HAP-1 (cell line): ENCODE measurements at regions not wholly inside any gene's neighbourhood (a gene's known extent, or its start where the extent isn't known, plus 50 kb on each side); places are given as distances from the start of the nearest gene placed in this dataset.
"Not testable (repeated sequence)": the region's sequence is repeated elsewhere in the genome, so short reads cannot be mapped to it uniquely, and the experiment has no call there.

Source experiments
- DNase-seq, 2 experiments: peaks; one replicate each; pipeline ENCODE4 v3.0.0-alpha.2; 2016 to 2020; ENCODE audit warnings: low spot score in 2 of 2
- H3K27me3 ChIP-seq: fragments of 250-450 bp; sonication (Bioruptor Pico); 2 replicates; pipeline ENCODE4 v1.5.1; 2020; ENCODE audit warnings: low read depth, mild to moderate bottlenecking, moderate library complexity
- H3K36me3 ChIP-seq: fragments of 250-450 bp; sonication (Bioruptor Pico); replicated peaks from 2 replicates; pipeline ENCODE4 v1.5.1; 2020; ENCODE audit warnings: mild to moderate bottlenecking
- H3K4me1 ChIP-seq: fragments of 250-450 bp; sonication (Bioruptor Pico); 2 replicates; pipeline ENCODE4 v1.5.1; 2020; ENCODE audit warnings: mild to moderate bottlenecking
- H3K4me3 ChIP-seq: fragments of 250-450 bp; sonication (Bioruptor Pico); 2 replicates; pipeline ENCODE4 v1.5.1; 2020; ENCODE audit warnings: mild to moderate bottlenecking, moderate library complexity
- H3K9me3 ChIP-seq: fragments of 250-450 bp; sonication (Bioruptor Pico); 2 replicates; pipeline ENCODE4 v1.5.1; 2020; ENCODE audit warnings: mild to moderate bottlenecking, moderate library complexity
- in situ Hi-C: fragments of 300-500 bp; cut with MboI; formaldehyde crosslinking; loops from 3 replicates; pipeline ENCODE4 v1.14.3; 2020; ENCODE audit warnings: low sequenced_read_pairs, inconsistent platforms, mixed read lengths

DNA sequence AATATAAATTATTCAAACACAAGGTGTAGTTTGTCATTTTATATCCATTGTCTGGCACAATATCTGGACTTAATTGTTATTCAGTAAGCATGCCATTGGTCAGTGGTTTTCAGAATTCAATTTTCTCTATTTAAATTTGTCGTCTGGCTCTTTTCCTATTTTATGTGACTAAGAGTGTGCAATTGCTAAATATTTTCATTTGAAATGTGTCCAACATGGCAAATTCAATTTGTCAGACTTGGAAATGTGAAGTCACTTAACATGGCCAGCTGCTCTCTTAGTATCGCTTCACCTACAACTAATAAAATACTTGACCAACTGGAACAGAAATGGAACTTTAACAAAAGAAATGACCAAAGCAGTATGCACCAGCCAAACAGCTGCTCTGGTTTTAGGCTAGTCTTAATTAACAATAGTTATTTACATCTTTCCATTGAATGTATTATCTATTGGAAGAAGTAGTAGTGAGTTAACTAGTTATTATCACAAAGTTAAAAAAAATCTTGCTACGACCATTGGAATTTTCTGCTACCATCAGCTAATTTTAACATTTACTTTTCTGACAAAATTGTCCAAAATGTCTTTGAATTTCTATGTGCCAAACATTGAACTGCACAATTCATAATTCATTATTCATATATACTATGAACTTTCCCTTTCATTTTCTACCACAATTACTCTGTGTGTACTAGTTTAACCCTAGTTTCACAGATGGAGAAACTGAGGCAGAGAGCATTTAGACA is 720.7 kb upstream of the FAM174A start:
- no peak overlapping the region for H3K4me3 ChIP-seq
- DNase-seq: no peak
- no peaks in the 10 kb centered on the region for H3K9me3 ChIP-seq
- no peaks in the 10 kb centered on the region for H3K4me1 ChIP-seq
- in situ Hi-C loops: no loop called here
- H3K36me3 ChIP-seq: no peaks in the 10 kb centered on the region
- no peaks in the 10 kb centered on the region for H3K27me3 ChIP-seq

DNA sequence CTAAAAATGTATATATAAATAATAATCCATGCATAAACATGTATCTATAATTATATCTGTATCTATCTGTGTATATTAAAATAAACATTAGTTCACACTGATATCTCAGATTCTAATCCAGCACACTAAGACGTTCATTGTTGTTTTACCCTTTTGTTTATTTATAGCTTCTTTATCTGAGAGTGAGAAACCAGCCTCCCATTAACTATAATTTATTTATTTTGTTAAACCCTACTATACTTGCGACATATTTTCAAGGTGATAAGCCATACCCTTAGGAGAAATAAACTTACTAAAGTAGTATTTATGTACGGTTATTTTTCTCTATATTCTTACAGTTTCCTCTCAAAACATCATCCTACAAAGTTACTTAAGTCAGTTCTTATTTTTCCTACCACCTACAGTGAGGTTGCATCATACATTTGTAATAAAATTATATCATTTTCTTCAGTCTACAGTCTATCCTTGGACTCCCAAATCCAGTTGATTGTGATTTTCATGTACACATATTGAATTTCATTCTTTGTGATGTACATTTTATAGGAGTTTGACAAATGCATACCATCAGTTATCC is 726.4 kb upstream of the FAM174A start:
- no peak for DNase-seq
- Histone ChIP-seq H3K4me1 (no peaks in the 10 kb centered on the region), H3K4me3 (no peak overlapping the region), H3K27me3 (no peaks in the 10 kb centered on the region), H3K9me3 (no peaks in the 10 kb centered on the region), H3K36me3 (no peaks in the 10 kb centered on the region)
- in situ Hi-C loops: no loop called here

DNA sequence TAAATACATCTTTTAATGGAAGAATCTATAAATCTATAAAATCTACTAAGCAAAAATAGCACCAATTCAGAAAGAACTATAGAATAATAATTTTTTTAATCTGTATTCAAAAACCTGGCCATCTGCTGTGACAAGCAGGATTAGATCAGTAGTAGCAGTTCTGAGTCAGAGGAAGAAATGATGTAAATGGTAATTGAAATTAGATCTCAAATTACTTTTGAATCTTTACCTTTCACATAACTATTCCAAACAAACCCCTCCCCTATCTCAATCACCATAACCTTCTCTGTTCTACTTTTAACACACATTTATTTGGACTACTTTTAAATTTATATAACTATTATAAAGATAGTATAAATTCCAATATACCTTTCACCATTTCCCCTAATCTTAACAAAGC is 727.8 kb upstream of the FAM174A start:
- in situ Hi-C loops: no loop called here
- Histone ChIP-seq H3K9me3 (no peaks in the 10 kb centered on the region), H3K4me3 (no peak overlapping the region), H3K4me1 (no peaks in the 10 kb centered on the region), H3K27me3 (no peaks in the 10 kb centered on the region), H3K36me3 (no peaks in the 10 kb centered on the region)
- DNase-seq: no peak

DNA sequence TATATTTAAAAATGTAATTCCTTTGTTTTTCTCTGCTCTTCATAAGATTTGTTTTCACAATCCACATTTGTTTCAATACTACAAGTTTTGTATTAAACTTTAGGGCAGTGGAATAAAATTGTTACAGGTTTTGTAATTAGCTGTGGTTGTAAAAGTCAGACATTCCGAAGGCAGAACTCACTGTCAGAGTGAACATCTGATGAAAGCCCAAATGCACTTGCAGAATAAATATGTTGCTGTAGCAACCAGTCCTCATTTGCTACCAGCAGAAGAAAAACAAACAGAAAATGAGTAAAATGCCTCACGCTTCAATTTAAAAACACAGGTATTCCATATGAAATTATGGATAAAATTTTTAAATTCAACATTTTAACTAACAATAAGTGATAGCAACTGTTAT is 740.1 kb upstream of the FAM174A start:
- Histone ChIP-seq H3K4me1 (no peaks in the 10 kb centered on the region), H3K9me3 (no peaks in the 10 kb centered on the region), H3K27me3 (no peaks in the 10 kb centered on the region; the same call in 1 of the 2 replicates), H3K36me3 (no peaks in the 10 kb centered on the region), H3K4me3 (no peak overlapping the region)
- in situ Hi-C loops: no loop called here
- no peak for DNase-seq

DNA sequence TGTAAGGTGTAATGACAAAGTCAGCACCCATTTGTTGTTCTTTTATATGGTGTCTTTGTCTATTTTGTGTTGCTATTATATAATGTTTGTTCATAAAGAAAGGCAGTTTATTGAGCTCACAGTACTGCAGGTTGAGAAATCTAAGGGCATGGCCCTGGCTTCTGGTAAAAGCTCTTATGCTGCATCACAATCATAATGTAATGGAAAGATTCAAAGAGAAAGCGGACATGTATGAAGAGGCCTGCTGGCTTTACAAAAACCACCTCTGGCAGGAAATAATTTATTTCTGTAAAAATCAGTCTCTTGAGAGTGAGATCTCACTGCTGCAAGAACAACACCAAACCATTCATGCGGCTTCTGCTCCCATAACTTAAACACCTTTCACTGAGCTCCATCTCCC is 746.7 kb upstream of the FAM174A start:
- H3K9me3 ChIP-seq: no peaks in the 10 kb centered on the region
- H3K4me3 ChIP-seq: no peak overlapping the region
- in situ Hi-C loops: no loop called here
- DNase-seq: no peak
- no peaks in the 10 kb centered on the region; the same call in 1 of the 2 replicates for H3K27me3 ChIP-seq
- peaks cover 6% of the 10 kb centered on the region for H3K4me1 ChIP-seq
- H3K36me3 ChIP-seq: no peaks in the 10 kb centered on the region

DNA sequence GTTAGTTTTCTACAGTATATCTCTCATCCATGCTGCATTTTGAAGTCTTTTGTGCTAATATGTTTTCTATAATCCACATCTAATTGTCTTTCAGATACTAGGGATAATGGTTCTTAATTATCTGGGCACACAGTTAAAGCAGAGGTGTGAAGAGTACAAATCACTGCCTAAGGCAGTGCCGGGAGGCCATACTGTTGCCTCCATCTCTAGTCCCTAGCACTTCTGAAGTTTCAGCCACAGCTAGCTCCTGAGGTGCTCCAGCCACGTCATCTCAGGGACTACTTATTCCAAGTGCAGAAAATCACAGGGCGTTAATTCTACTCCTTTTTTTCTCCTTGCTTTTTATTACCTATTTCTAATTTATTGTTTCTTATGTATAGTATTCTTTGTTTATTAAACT is 760.0 kb upstream of the FAM174A start:
- in situ Hi-C loops: no loop called here
- no peaks in the 10 kb centered on the region for H3K9me3 ChIP-seq
- no peaks in the 10 kb centered on the region for H3K27me3 ChIP-seq
- H3K4me3 ChIP-seq: no peak overlapping the region
- no peaks in the 10 kb centered on the region for H3K36me3 ChIP-seq
- peaks cover 2% of the 10 kb centered on the region for H3K4me1 ChIP-seq
- no peak for DNase-seq

DNA sequence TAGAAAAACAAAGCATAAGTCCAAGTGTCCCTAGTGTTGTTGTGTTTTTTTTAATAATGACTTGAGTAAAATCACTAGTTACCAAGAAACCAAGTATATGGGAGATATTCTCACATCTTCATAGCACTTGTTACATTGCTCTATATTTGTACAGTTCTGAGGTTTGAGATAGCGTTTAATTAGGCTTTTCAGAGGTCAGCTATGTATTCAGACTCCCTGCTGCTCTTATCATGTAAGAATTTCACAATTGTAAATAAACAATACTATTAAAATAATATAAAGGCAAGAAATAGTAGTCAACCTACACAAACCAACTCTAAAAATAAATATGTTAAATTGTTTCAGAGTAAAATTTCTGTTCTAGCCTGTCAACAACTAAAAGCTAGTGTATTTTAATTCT is 761.9 kb upstream of the FAM174A start:
- Histone ChIP-seq H3K4me3 (no peak overlapping the region), H3K4me1 (peaks cover 7% of the 10 kb centered on the region), H3K27me3 (no peaks in the 10 kb centered on the region), H3K36me3 (no peaks in the 10 kb centered on the region), H3K9me3 (no peaks in the 10 kb centered on the region)
- in situ Hi-C loops: no loop called here
- no peak for DNase-seq

DNA sequence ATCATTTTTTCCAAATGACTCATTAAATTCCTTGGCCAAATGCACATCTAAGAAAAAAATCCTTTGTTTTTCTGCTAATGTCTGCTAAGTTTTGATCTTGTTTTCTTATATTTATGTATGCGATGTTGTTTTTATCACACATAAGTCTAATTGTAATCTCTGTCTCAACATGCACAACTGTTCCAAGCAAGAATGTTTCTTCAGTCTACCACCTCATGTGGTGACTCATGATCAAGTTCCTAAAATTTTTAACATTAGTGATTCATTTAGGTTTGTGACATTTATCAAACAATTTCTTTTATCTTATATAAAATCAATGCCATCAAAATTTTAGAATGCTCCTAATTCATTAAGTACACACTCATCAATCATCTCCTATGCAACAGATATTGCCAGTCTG is 763.9 kb upstream of the FAM174A start:
- no peak overlapping the region for H3K4me3 ChIP-seq
- H3K27me3 ChIP-seq: no peaks in the 10 kb centered on the region
- H3K9me3 ChIP-seq: no peaks in the 10 kb centered on the region
- peaks cover 7% of the 10 kb centered on the region for H3K4me1 ChIP-seq
- in situ Hi-C loops: no loop called here
- no peaks in the 10 kb centered on the region for H3K36me3 ChIP-seq
- DNase-seq: no peak

DNA sequence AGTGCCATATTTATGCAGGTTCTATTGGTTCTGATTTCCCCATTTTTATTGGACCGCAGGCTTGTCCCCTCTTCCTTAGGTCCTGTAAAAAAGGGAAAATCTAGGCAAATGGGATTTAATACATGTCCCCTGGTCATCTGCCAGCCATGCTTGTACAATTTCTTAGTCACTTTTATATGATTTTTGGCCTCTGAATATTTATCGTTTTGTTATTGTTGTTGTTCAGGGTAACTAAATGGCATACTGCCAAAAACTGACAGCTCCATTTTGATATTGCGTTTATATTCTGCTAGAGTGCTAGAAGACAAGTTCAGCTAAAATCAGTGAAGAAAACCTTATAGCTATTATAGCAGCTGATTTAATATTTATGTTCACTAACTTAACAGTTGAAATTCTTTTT is 770.2 kb upstream of the FAM174A start:
- Histone ChIP-seq H3K4me1 (peaks cover 4% of the 10 kb centered on the region), H3K27me3 (no peaks in the 10 kb centered on the region), H3K4me3 (no peak overlapping the region), H3K9me3 (no peaks in the 10 kb centered on the region), H3K36me3 (no peaks in the 10 kb centered on the region)
- in situ Hi-C loops: no loop called here
- DNase-seq: no peak

DNA sequence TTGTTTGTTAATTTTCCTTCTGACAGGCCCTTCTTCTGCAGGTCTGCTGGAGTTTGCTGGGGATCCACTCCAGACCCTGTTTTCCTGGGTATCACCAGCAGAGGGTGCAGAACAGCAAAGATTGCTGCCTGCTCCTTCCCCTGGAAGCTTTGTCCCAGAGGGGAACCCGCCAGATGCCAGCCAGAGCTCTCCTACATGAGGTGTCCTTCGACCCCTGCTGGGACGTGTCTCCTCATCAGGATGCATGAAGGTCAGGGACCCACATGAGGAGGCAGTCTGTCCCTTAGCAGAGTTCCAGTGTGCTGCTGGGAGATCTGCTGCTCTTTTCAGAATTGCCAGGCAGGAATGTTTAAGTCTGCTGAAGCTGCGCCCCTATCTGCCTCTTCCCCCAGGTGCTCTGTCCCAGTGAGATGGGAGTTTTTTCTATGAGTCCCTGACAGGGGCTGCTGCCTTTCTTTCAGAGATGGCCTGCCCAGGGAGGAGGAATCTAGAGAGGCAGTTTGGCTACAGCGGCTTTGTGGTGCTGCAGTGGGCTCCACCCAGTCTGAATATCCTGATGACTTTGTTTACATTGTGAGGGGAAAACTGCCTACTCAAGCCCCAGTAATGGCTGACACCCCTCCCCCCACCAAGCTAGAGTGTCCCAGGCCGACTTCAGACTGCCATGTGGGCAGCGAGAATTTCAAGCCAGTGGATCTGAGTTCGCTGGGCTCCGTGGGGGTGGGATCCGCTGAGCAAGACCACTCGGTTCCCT is 772.0 kb upstream of the FAM174A start:
- in situ Hi-C loops: no loop called here
- no peak for DNase-seq
- Histone ChIP-seq H3K4me1 (no peaks in the 10 kb centered on the region), H3K4me3 (no peak overlapping the region), H3K27me3 (no peaks in the 10 kb centered on the region), H3K36me3 (no peaks in the 10 kb centered on the region), H3K9me3 (no peaks in the 10 kb centered on the region)

DNA sequence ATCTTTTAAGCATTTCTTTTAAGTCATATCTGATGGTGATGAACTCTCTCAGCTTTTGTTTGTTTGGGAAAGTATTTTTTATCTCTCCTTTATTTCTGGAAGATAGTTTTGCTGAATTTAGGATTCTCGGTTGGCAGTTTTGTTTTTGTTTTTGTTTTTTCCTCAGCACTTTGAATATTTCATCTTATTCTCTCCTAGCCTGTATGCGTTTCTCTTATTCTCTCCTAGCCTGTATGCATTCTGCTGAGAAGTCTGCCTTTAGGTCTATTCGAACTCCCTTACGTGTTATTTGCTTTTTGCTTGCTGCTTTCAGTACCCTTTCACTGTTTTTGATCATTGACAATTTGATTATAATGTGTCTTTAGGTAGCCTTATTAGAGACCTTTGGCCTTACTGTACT is 787.8 kb upstream of the FAM174A start:
- H3K4me1 ChIP-seq: no peaks in the 10 kb centered on the region
- H3K4me3 ChIP-seq: no peak overlapping the region
- H3K9me3 ChIP-seq: no peaks in the 10 kb centered on the region
- no peaks in the 10 kb centered on the region for H3K36me3 ChIP-seq
- no peak for DNase-seq
- in situ Hi-C loops: no loop called here
- H3K27me3 ChIP-seq: no peaks in the 10 kb centered on the region

DNA sequence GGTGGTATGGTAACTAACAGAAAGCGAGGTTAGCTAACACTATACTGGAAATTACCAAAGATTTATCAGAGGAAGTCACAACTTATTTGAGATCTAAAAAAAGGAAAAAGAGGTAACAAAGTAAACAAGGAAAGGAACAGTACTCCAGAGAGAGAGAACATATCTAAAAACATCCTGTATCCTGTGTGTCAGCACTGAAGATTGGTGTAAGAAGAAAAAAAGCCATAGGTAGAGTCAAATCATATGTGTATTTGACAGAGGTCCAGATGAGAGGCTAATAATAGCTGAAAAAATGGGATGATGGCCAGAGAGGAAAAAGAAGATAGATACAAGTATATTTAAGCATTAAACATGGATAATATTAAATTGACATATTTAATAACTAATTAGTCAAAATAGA is 802.0 kb upstream of the FAM174A start:
- H3K9me3 ChIP-seq, H3K27me3 ChIP-seq, DNase-seq, H3K4me3 ChIP-seq, H3K36me3 ChIP-seq, H3K4me1 ChIP-seq, in situ Hi-C loops: not testable (repeated sequence)

DNA sequence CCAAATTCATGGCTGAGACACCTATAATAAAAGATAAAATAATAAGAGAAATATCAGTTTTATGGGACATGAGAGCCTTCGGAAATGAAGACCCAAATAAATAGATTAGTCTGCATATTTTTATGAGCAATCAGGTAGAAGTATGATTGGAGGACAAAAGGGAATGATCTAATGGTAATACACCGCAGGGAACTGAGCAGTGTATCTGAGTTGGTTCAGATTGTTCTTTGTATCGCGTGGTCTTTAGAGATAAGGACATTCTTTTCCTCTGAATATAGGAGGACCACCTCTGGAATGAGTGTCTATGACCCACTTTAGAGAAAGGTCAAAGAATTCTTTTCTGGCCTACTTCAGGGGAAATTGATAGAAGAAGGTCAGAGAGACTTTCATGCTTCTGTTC is 801.8 kb upstream of the CHD1 start:
- H3K9me3 ChIP-seq, H3K4me3 ChIP-seq, DNase-seq, H3K36me3 ChIP-seq, H3K4me1 ChIP-seq, H3K27me3 ChIP-seq, in situ Hi-C loops: not testable (repeated sequence)

DNA sequence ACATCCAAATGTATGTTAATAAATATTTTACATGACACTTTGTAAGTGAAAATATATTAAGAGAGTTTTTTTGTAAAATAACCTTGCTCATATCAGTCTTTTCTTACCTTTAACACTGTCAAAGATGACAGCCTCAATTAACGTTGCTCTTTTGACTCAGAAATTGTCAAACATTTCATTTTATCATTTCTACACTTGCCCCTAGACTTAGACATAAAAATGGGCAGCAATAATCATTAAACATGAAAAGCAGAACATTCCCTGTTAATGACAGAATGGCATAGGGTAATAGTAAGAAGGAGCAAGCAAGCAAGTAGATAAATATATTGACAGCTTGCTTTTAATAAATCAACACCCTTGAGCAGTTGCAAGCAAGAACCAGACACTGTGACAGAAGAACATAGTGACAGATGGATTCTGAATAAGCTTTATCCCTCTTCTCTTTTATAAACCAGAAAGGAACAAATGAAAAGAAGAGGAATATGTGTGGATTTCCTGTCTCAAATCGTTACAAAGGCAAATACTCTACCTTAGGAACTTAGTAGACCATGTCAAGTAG is 796.0 kb upstream of the CHD1 start:
- no peak for DNase-seq
- in situ Hi-C loops: no loop called here
- Histone ChIP-seq H3K27me3 (no peaks in the 10 kb centered on the region), H3K36me3 (no peaks in the 10 kb centered on the region), H3K9me3 (no peaks in the 10 kb centered on the region), H3K4me3 (no peak overlapping the region), H3K4me1 (no peaks in the 10 kb centered on the region)
